ENCODE measurements at regions not wholly inside any gene's neighbourhood (a gene's known extent, or its start where the extent isn't known, plus 50 kb on each side); places are given as distances from the start of the nearest gene placed in this dataset.

- TF ChIP-seq CHD7 (IDR thresholded peaks at IDR 0.05; ENCODE audit: insufficient replicate concordance, low read length): no peak
- no peak for TF ChIP-seq CTBP2 (IDR thresholded peaks at IDR 0.05; ENCODE audit: borderline replicate concordance, insufficient read depth, insufficient read length, low read length)
- no peak for TF ChIP-seq SAP30 (IDR thresholded peaks at IDR 0.05; ENCODE audit: insufficient read depth, insufficient replicate concordance, low read length)
- no peak for TF ChIP-seq USF2 (IDR thresholded peaks at IDR 0.05; ENCODE audit: low read length)
- TF ChIP-seq SUZ12 (IDR thresholded peaks at IDR 0.05; ENCODE audit: low read length): no peak
- TF ChIP-seq TAF7 (optimal IDR thresholded peaks at IDR 0.05; ENCODE audit: borderline replicate concordance, low read depth, low read length): no peak
- no peak for TF ChIP-seq SIN3A (conservative IDR thresholded peaks at IDR 0.05 in 1 of 2, IDR thresholded peaks at IDR 0.05 in 1 of 2; ENCODE audit: low read depth in 1 of 2, low read length in 2 of 2)
- TF ChIP-seq RXRA (IDR thresholded peaks at IDR 0.05; ENCODE audit: insufficient read depth, low read depth, low read length): no peak
- TF ChIP-seq HDAC6 (IDR thresholded peaks at IDR 0.05; ENCODE audit: low read depth, low read length): no peak
- no peak for TF ChIP-seq BCL11A (IDR thresholded peaks at IDR 0.05; ENCODE audit: low read depth in 2 of 2, low read length in 2 of 2)
These were observed 298.9 kb downstream of the KCNN2 start (continued) for GRCh38 chr5:114660791-114661190.

Measured in H1 (cell line).